Stomach smooth muscle (tissue), 2 donors: ENCODE measurements at regions not wholly inside any gene's neighbourhood (a gene's known extent, or its start where the extent isn't known, plus 50 kb on each side); places are given as distances from the start of the nearest gene placed in this dataset.

Experiments used
- H3K27ac ChIP-seq: one replicate; pipeline ENCODE4 v1.7.0; 2013; ENCODE audit warnings: mild to moderate bottlenecking, low read length, inconsistent platforms
- H3K27me3 ChIP-seq, 2 donors: one replicate each; pipeline ENCODE4 v1.7.0; 2013; ENCODE audit warnings: low read length in 2 of 2; ENCODE audit not compliant: insufficient read depth in 2 of 2, control insufficient read depth in 1 of 2
- H3K36me3 ChIP-seq, 2 donors: one replicate each; pipeline ENCODE4 v1.7.0; 2013; ENCODE audit warnings: low read length in 2 of 2; ENCODE audit not compliant: control insufficient read depth in 2 of 2, insufficient read depth in 2 of 2
- H3K4me1 ChIP-seq: one replicate; pipeline ENCODE4 v1.7.0; 2013; ENCODE audit warnings: low read length; ENCODE audit not compliant: control insufficient read depth, insufficient read depth
- H3K4me3 ChIP-seq, 2 donors: one replicate each; pipeline ENCODE4 v1.7.0; 2013; ENCODE audit warnings: low read length in 2 of 2
- H3K9ac ChIP-seq, 2 donors: one replicate each; pipeline ENCODE4 v1.7.0; 2013; ENCODE audit warnings: low read length in 2 of 2, mild to moderate bottlenecking in 1 of 2
- H3K9me3 ChIP-seq, 2 donors: one replicate each; pipeline ENCODE4 v1.7.0; 2013; ENCODE audit warnings: low read length in 2 of 2; ENCODE audit not compliant: control insufficient read depth in 2 of 2
- donor health status: healthy.
- donor health status: Pancreatic carcinoma.

DNA sequence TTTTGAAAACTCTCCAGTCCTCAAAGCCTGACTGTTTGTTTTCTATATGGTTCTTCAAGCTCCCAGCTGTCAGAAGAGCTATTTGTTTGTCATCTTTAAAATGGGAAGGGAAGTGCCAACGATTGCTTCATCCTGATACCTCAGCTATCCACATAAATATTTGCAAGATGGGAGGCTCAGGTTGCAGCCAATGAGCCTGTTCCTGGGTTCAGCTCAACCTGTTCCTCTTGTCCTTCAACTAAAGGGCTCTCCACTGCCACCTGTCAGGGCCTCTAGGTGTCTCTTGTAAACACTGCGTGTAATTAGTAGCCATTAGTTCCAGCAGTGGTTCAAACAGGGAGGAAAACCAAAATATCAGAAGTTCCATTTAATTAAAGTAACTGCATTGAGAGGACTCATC lies 445.1 kb downstream of the AJAP1 start:
- Histone ChIP-seq H3K36me3 (no peaks in the 10 kb centered on the region), H3K4me1 (no peaks in the 10 kb centered on the region), H3K27me3 (no peaks in the 10 kb centered on the region), H3K27ac (no peak overlapping the region), H3K9me3 (peaks cover 0 to 4% of the 10 kb centered on the region in 2 donors), H3K9ac (no peak overlapping the region), H3K4me3 (no peak overlapping the region)

DNA sequence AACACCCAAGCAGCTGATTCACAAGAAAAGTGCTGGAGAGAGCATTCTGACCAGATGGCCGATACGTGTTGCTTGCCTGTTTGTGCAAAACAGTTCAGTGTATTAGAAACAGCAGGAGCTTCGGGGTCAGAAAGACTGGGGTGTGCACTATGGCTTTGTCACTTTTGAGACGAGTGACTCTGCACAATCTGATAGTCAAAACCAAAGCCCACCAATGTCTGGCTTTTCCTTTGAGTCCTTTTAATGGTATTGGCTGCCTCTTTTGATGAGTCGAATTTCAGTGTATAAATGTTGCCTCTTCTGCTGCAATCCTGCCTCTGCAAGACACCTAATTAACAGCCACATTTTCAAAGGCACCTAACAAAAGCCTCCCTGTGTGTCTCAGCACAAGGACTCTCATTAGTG lies 444.6 kb downstream of the AJAP1 start:
- Histone ChIP-seq H3K27me3 (no peaks in the 10 kb centered on the region), H3K36me3 (no peaks in the 10 kb centered on the region), H3K4me3 (no peak overlapping the region), H3K9me3 (peaks cover 0 to 6% of the 10 kb centered on the region in 2 donors), H3K27ac (no peak overlapping the region), H3K4me1 (no peaks in the 10 kb centered on the region), H3K9ac (no peak overlapping the region)

DNA sequence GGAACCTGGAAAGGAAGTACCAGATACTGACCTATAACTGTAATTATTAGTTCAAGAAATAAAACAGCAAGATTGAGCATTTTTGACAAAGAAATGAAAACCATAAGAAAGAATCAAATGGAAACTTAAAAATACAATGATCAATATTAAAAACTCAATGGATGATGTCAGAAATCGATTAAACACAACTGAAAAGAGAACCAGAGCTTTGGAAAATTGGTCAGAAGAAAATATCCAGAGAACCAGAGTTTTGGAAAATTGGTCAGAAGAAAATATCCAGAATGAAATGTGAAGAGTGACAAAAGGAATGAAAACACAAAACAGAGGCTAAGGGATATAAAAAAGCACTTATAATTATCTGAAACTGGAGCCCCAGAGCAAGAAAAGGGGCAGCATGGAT lies 438.6 kb downstream of the AJAP1 start:
- Histone ChIP-seq H3K36me3 (no peaks in the 10 kb centered on the region), H3K27me3 (no peaks in the 10 kb centered on the region), H3K4me1 (no peaks in the 10 kb centered on the region), H3K4me3 (no peak overlapping the region), H3K9me3 (peaks cover 6 to 8% of the 10 kb centered on the region in 2 donors), H3K27ac (no peak overlapping the region), H3K9ac (no peak overlapping the region)

DNA sequence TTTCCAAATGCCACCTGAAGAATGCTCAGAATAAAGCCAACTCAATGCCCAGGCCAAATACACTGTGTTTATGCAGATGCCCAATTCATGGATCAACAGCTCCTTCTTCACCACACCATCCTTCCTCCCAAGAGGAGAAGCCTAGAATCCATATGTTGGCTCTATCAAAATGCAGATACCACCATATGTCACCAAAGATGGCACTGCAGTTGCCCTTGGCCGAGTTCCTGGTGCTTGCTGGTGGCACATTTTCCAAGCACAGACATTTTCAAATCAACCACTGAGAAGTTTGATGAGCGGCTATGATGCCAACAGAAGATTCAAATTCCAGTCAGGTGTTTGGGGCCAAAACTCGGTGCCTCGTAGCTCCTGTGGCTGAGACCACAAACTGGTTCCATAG lies 430.3 kb downstream of the AJAP1 start:
- Histone ChIP-seq H3K9me3 (peaks cover 0 to 6% of the 10 kb centered on the region in 2 donors), H3K36me3 (no peaks in the 10 kb centered on the region), H3K4me1 (no peaks in the 10 kb centered on the region), H3K27me3 (no peaks in the 10 kb centered on the region), H3K9ac (no peak overlapping the region), H3K4me3 (no peak overlapping the region), H3K27ac (no peak overlapping the region)

DNA sequence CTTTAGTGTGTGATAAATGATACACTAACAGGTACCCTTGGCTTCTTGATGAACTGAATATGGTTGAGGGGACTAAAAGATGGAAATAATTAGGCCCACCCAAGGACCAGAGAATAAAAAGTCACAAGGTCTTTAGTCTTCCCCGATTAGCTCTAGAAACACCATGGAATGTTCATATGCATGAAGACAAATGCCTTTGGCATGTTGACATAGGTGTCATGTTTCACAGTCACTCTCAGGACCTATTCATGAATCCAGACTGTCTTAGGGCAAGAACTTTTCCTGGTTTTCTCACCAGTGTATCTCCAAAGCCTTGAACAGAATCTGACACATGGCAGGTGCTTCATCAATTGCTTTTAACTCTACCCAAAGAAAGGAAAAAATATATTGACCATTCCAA lies 412.8 kb downstream of the AJAP1 start:
- Histone ChIP-seq H3K4me1 (no peaks in the 10 kb centered on the region), H3K9me3 (peaks cover 0 to 3% of the 10 kb centered on the region in 2 donors), H3K36me3 (no peaks in the 10 kb centered on the region), H3K27ac (no peak overlapping the region), H3K4me3 (no peak overlapping the region), H3K27me3 (no peaks in the 10 kb centered on the region), H3K9ac (no peak overlapping the region)

DNA sequence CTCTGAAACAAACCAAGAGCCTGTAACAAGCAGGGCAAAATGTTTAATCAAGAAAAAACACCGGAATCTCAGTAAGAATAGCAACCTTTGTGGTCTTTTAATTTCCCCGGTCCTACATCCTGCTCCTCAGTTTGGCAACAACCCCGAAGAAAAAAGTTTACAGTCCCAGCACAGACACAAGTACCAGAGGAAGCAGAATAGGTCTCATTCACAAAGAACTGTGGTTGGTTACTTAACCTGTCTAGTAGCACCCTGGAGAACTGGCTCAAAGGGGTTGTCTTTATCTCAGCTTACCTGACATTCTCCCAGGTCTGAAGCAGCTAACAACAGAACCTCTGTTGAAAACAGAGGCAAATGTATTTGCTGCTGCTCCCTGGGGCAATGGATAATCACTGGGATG lies 399.3 kb downstream of the AJAP1 start:
- Histone ChIP-seq H3K9me3 (no peaks in the 10 kb centered on the region), H3K4me3 (no peak overlapping the region), H3K27ac (no peak overlapping the region), H3K4me1 (no peaks in the 10 kb centered on the region), H3K36me3 (no peaks in the 10 kb centered on the region), H3K9ac (no peak overlapping the region), H3K27me3 (no peaks in the 10 kb centered on the region)

DNA sequence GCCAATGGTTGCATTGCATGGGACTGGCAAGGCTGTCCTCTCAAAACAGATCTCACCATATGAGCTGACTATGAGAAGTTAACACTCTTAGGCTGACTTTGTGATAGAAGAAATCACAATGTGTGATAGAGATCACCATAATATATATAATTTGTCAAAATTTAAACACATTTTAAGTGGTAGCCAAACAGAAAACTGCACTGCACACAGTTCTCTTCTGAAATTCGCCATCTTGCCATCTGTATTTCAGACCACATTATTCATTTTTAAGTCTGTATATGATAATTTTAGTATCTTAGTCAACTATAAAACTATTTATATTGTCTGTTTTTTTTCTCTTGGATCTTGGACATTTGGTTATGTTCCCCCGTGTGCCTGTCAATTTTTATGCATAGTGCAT lies 374.7 kb downstream of the AJAP1 start:
- H3K36me3 ChIP-seq = no peaks in the 10 kb centered on the region

DNA sequence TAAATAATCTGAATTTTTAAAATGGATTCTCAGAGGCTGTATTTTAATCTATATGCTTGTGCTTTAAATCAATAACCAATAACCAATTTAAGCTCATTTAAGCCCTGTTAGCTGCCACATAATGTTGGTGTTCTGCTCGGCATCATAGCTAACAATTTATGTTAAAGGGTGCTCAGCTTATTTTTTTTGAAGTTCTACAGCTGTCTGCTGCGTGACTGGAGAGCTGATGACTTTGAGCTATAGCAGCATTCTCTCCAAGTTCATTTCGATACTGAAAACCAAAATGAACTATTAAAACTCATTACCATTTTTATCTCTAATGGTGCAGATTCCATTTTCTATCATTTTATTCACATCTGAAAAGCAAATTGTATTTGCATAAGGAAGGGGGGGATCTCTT lies 357.8 kb downstream of the AJAP1 start:
- Histone ChIP-seq H3K4me3 (no peak overlapping the region), H3K27ac (no peak overlapping the region), H3K9me3 (no peaks in the 10 kb centered on the region), H3K36me3 (no peaks in the 10 kb centered on the region), H3K9ac (no peak overlapping the region), H3K4me1 (no peaks in the 10 kb centered on the region), H3K27me3 (peaks cover 3 to 18% of the 10 kb centered on the region in 2 donors)

More for the DNA sequence above, 374.7 kb downstream of the AJAP1 start:
- Histone ChIP-seq H3K27ac (no peak overlapping the region), H3K9me3 (no peaks in the 10 kb centered on the region), H3K27me3 (peaks cover 0 to 2% of the 10 kb centered on the region in 2 donors), H3K9ac (no peak overlapping the region), H3K4me3 (no peak overlapping the region), H3K4me1 (no peaks in the 10 kb centered on the region)

DNA sequence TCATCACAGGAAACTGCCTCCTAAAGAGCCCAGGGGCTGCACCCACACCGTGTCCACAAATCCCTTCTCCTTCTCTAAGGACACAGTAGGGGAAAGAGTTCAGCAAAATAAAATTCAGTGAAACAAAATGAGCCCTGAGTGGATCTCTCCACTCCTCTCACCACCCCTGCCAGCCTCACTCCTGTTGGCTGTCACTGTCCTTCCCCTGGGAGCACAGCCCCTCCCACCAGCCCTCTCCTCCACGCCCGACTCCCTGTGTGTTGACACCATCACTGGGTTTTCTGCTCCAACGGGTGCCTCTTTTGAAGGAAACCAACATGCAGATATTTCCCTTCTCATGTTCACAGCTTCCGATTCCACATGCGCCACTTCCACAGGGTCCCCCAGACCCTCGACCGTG lies 356.2 kb downstream of the AJAP1 start:
- no peak overlapping the region for H3K9ac ChIP-seq
- H3K9me3 ChIP-seq = no peaks in the 10 kb centered on the region
- no peak overlapping the region for H3K4me3 ChIP-seq
- no peaks in the 10 kb centered on the region for H3K4me1 ChIP-seq
- peaks cover 3 to 16% of the 10 kb centered on the region in 2 donors for H3K27me3 ChIP-seq
- no peaks in the 10 kb centered on the region for H3K36me3 ChIP-seq
- no peak overlapping the region for H3K27ac ChIP-seq

DNA sequence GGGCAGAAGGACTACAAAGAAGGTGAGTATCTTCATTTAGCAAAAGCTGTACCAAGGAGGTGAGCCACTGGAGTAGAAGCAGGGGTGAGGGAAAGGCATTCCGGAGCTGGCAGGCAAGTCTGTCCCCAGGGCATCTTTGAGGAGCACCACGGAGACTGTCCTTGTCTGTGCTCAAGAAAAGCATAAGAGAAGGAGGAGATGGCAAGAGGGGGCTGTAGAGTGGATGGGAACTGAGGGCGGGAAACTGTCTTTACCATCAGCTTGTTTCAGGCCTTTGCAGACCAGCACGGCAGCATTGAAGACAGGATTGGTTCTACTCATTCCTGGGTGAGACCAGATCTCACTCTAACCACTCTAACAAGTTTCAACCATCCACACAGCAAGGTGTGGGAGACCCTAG lies 355.8 kb downstream of the AJAP1 start:
- Histone ChIP-seq H3K36me3 (no peaks in the 10 kb centered on the region), H3K9me3 (no peaks in the 10 kb centered on the region), H3K27ac (no peak overlapping the region), H3K9ac (no peak overlapping the region), H3K4me1 (no peaks in the 10 kb centered on the region), H3K27me3 (peaks cover 3 to 16% of the 10 kb centered on the region in 2 donors), H3K4me3 (no peak overlapping the region)

DNA sequence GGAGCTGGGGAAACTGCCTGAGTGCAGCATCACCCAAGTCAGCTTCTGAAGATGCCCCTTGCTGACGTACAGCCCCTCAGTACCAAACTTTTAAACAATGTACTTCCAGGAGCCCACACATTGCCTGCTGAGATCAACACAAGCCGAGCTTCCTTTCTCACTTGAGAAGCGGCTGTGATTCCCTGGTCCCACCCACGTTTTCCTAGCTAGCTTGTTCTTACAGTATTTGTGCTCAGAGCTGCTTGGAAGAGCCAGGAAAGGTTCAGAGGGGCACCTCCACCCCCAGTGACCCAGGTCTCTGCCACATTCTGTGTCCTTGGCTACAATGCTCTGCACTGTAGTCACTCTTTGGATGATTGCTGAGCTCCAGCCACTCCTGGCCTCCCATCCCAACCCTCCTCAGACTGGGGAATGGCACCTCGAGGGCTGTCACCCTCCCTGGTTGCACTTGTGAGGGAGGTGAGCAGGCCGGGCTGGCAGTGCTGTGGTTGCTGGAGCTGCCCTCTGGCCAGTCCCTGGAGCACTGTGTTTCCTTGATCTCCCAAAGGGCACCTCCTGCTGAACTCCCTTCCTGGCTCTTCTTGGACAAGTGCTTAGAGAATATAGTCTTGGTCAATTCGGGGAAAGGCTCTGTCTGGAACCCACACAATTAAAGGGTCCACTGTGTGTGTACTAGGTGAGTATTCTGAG lies 355.1 kb downstream of the AJAP1 start:
- Histone ChIP-seq H3K4me3 (no peak overlapping the region), H3K27me3 (peaks cover 3 to 13% of the 10 kb centered on the region in 2 donors), H3K9me3 (no peaks in the 10 kb centered on the region), H3K4me1 (no peaks in the 10 kb centered on the region), H3K9ac (no peak overlapping the region), H3K27ac (no peak overlapping the region), H3K36me3 (no peaks in the 10 kb centered on the region)
